Astrocyte (in vitro differentiated cells and primary cell): ENCODE measurements at regions not wholly inside any gene's neighbourhood (a gene's known extent, or its start where the extent isn't known, plus 50 kb on each side); places are given as distances from the start of the nearest gene placed in this dataset.

Experiments
- DNase-seq: peaks from one replicate; pipeline ENCODE4 v3.0.0-alpha.2; 2010; ENCODE audit warnings: low read depth
- FAIRE-seq: peaks from 2 replicates; lab custom pipeline; 2011; peaks lifted over from hg19 to GRCh38; lab: Jason Lieb, UNC
- H2AFZ ChIP-seq: 2 replicates; pipeline ENCODE4 v1.6.0; 2012; ENCODE audit warnings: low read depth, low read length, inconsistent platforms
- H3K27ac ChIP-seq: 2 replicates; pipeline ENCODE4 v1.5.1; 2011; ENCODE audit warnings: low read depth, low read length, inconsistent platforms
- H3K27me3 ChIP-seq: 2 replicates; pipeline ENCODE4 v1.6.0; 2011; ENCODE audit warnings: low read length, inconsistent platforms; ENCODE audit not compliant: insufficient read depth
- H3K36me3 ChIP-seq: 2 replicates; pipeline ENCODE4 v1.5.1; 2011; ENCODE audit warnings: low read length, inconsistent platforms; ENCODE audit not compliant: insufficient read depth
- H3K4me1 ChIP-seq: 2 replicates; pipeline ENCODE4 v1.5.1; 2011; ENCODE audit warnings: low read length, inconsistent platforms; ENCODE audit not compliant: insufficient read depth
- H3K4me2 ChIP-seq: 2 replicates; pipeline ENCODE4 v1.6.0; 2012; ENCODE audit warnings: low read length, inconsistent platforms
- H3K4me3 ChIP-seq: 2 replicates; pipeline ENCODE4 v1.5.1; 2011; ENCODE audit warnings: low read depth, mild to moderate bottlenecking, low read length, inconsistent platforms; ENCODE audit not compliant: insufficient read depth
- H3K79me2 ChIP-seq: 2 replicates; pipeline ENCODE4 v1.6.0; 2012; ENCODE audit warnings: mild to moderate bottlenecking, low read length, inconsistent platforms; ENCODE audit not compliant: insufficient read depth
- H3K9ac ChIP-seq: 2 replicates; pipeline ENCODE4 v1.6.0; 2012; ENCODE audit warnings: mild to moderate bottlenecking, low read length, inconsistent platforms
- H3K9me3 ChIP-seq: 2 replicates; pipeline ENCODE4 v1.5.1; 2012; ENCODE audit warnings: low read depth, mild to moderate bottlenecking, low read length, inconsistent platforms; ENCODE audit not compliant: insufficient read depth
- H4K20me1 ChIP-seq: 2 replicates; pipeline ENCODE4 v1.6.0; 2012; ENCODE audit warnings: low read length, inconsistent platforms; ENCODE audit not compliant: insufficient read depth
- H3K27ac Mint-ChIP-seq: one replicate; pipeline ENCODE4 v1.8.0; 2021; ENCODE audit warnings: mild to moderate bottlenecking, mixed read lengths; ENCODE audit not compliant: unreplicated experiment
- H3K27me3 Mint-ChIP-seq: one replicate; pipeline ENCODE4 v1.8.0; 2021; ENCODE audit warnings: low read depth, mixed read lengths; ENCODE audit not compliant: unreplicated experiment
- H3K36me3 Mint-ChIP-seq: one replicate; pipeline ENCODE4 v1.8.0; 2021; ENCODE audit warnings: low read depth, mixed read lengths; ENCODE audit not compliant: unreplicated experiment
- H3K4me1 Mint-ChIP-seq: one replicate; pipeline ENCODE4 v1.8.0; 2021; ENCODE audit warnings: low read depth, mixed read lengths; ENCODE audit not compliant: unreplicated experiment
- H3K4me3 Mint-ChIP-seq: one replicate; pipeline ENCODE4 v1.8.0; 2021; ENCODE audit warnings: mild to moderate bottlenecking, moderate library complexity, mixed read lengths; ENCODE audit not compliant: unreplicated experiment
- H3K9me3 Mint-ChIP-seq: one replicate; pipeline ENCODE4 v1.8.0; 2021; ENCODE audit warnings: mild to moderate bottlenecking, mixed read lengths; ENCODE audit not compliant: unreplicated experiment
- CTCF ChIP-seq: IDR thresholded peaks from 2 replicates; pipeline ENCODE4 v1.5.1; 2011; ENCODE audit warnings: low read depth, mild to moderate bottlenecking, inconsistent platforms, low read length, moderate library complexity; ENCODE audit not compliant: insufficient read depth
- EZH2 ChIP-seq: IDR thresholded peaks from 2 replicates; pipeline ENCODE4 v1.6.1; 2012; ENCODE audit warnings: mild to moderate bottlenecking, low read length, inconsistent platforms; ENCODE audit not compliant: insufficient read depth

- no peak overlapping the region for H3K27ac Mint-ChIP-seq
- H3K9ac ChIP-seq, result no peak overlapping the region
- no peak for FAIRE-seq
Observed at GRCh38 chr3:55320928-55321327, 166.2 kb downstream of the WNT5A start.

GRCh38 chr3:55315396-55315795 lies 171.7 kb downstream of the WNT5A start:
- Histone ChIP-seq H3K27ac (no peak overlapping the region), H3K4me1 (no peaks in the 10 kb centered on the region), H3K9ac (no peak overlapping the region), H3K9me3 (no peaks in the 10 kb centered on the region), H3K27me3 (no peaks in the 10 kb centered on the region), H3K79me2 (no peaks in the 10 kb centered on the region), H3K4me2 (no peak overlapping the region), H4K20me1 (no peaks in the 10 kb centered on the region), H3K36me3 (no peaks in the 10 kb centered on the region), H2AFZ (no peak overlapping the region), H3K4me3 (no peak overlapping the region)
- Mint-ChIP-seq H3K4me3 (no peak overlapping the region), H3K9me3 (no peaks in the 10 kb centered on the region), H3K27ac (no peak overlapping the region), H3K36me3 (no peaks in the 10 kb centered on the region), H3K27me3 (no peaks in the 10 kb centered on the region), H3K4me1 (no peaks in the 10 kb centered on the region)
- TF ChIP-seq CTCF, result no peak
- no peak for TF ChIP-seq EZH2
- FAIRE-seq, result no peak
- DNase-seq, result no peak

More at GRCh38 chr3:55320928-55321327, 166.2 kb downstream of the WNT5A start:
- no peak for TF ChIP-seq EZH2
- TF ChIP-seq CTCF, result no peak
- peaks cover 3% of the 10 kb centered on the region for H3K4me1 Mint-ChIP-seq
- H3K79me2 ChIP-seq, result no peaks in the 10 kb centered on the region
- H3K36me3 ChIP-seq, result no peaks in the 10 kb centered on the region
- H3K4me1 ChIP-seq, result peaks cover 7% of the 10 kb centered on the region
- DNase-seq, result no peak
- H3K4me3 Mint-ChIP-seq, result no peak overlapping the region
- no peak overlapping the region for H3K4me3 ChIP-seq
- no peaks in the 10 kb centered on the region for H3K9me3 ChIP-seq
- H2AFZ ChIP-seq, result no peak overlapping the region
- no peak overlapping the region for H3K4me2 ChIP-seq
- H3K36me3 Mint-ChIP-seq, result no peaks in the 10 kb centered on the region
- no peaks in the 10 kb centered on the region for H3K27me3 Mint-ChIP-seq
- H3K27me3 ChIP-seq, result no peaks in the 10 kb centered on the region
- H3K9me3 Mint-ChIP-seq, result peaks cover 2% of the 10 kb centered on the region
- H3K27ac ChIP-seq, result no peak overlapping the region
- H4K20me1 ChIP-seq, result no peaks in the 10 kb centered on the region

- H3K4me1 Mint-ChIP-seq, result no peaks in the 10 kb centered on the region
- H3K9me3 Mint-ChIP-seq, result no peaks in the 10 kb centered on the region
- no peak overlapping the region for H2AFZ ChIP-seq
- H3K79me2 ChIP-seq, result no peaks in the 10 kb centered on the region
- no peaks in the 10 kb centered on the region for H3K4me1 ChIP-seq
- TF ChIP-seq CTCF, result no peak
- no peaks in the 10 kb centered on the region for H3K36me3 Mint-ChIP-seq
- no peak overlapping the region for H3K4me2 ChIP-seq
- H3K27me3 Mint-ChIP-seq, result no peaks in the 10 kb centered on the region
- H3K36me3 ChIP-seq, result no peaks in the 10 kb centered on the region
- H3K27ac ChIP-seq, result no peak overlapping the region
- no peak overlapping the region for H3K4me3 ChIP-seq
- H3K4me3 Mint-ChIP-seq, result no peak overlapping the region
- no peaks in the 10 kb centered on the region for H3K9me3 ChIP-seq
- no peaks in the 10 kb centered on the region for H3K27me3 ChIP-seq
- no peaks in the 10 kb centered on the region for H4K20me1 ChIP-seq
- DNase-seq (no peak), FAIRE-seq (no peak)
- no peak overlapping the region for H3K27ac Mint-ChIP-seq
- H3K9ac ChIP-seq, result no peak overlapping the region
Observed at GRCh38 chr3:55313666-55314065, 173.4 kb downstream of the WNT5A start.
